Endothelial cell (in vitro differentiated cells): ENCODE measurements at regions not wholly inside any gene's neighbourhood (a gene's known extent, or its start where the extent isn't known, plus 50 kb on each side); places are given as distances from the start of the nearest gene placed in this dataset.

Experiments used
- DNase-seq: peaks from one replicate; pipeline ENCODE4 v3.0.0; 2021; ENCODE audit warnings: low spot score
- H3K27ac Mint-ChIP-seq: one replicate; pipeline ENCODE4 v1.8.0; 2021; ENCODE audit warnings: mixed read lengths, inconsistent platforms; ENCODE audit not compliant: unreplicated experiment
- H3K27me3 Mint-ChIP-seq: one replicate; pipeline ENCODE4 v1.8.0; 2021; ENCODE audit warnings: mild to moderate bottlenecking, moderate library complexity, mixed read lengths, inconsistent platforms; ENCODE audit not compliant: unreplicated experiment
- H3K36me3 Mint-ChIP-seq: one replicate; pipeline ENCODE4 v1.8.0; 2021; ENCODE audit warnings: mild to moderate bottlenecking, low read depth, mixed read lengths, inconsistent platforms; ENCODE audit not compliant: unreplicated experiment
- H3K4me1 Mint-ChIP-seq: one replicate; pipeline ENCODE4 v1.8.0; 2021; ENCODE audit warnings: mild to moderate bottlenecking, mixed read lengths, inconsistent platforms; ENCODE audit not compliant: unreplicated experiment
- H3K4me3 Mint-ChIP-seq: one replicate; pipeline ENCODE4 v1.8.0; 2021; ENCODE audit warnings: mild to moderate bottlenecking, mixed read lengths, inconsistent platforms; ENCODE audit not compliant: unreplicated experiment
- H3K9me3 Mint-ChIP-seq: one replicate; pipeline ENCODE4 v1.8.0; 2021; ENCODE audit warnings: mixed read lengths, inconsistent platforms; ENCODE audit not compliant: unreplicated experiment
- TF ChIP-seq, protein P1 (sequence below): fragments of 200-600 bp; sonication (generic); IDR thresholded peaks from one replicate; pipeline ENCODE4 v1.5.0; 2021; ENCODE audit warnings: antibody characterized with exemption; ENCODE audit not compliant: unreplicated experiment

DNA sequence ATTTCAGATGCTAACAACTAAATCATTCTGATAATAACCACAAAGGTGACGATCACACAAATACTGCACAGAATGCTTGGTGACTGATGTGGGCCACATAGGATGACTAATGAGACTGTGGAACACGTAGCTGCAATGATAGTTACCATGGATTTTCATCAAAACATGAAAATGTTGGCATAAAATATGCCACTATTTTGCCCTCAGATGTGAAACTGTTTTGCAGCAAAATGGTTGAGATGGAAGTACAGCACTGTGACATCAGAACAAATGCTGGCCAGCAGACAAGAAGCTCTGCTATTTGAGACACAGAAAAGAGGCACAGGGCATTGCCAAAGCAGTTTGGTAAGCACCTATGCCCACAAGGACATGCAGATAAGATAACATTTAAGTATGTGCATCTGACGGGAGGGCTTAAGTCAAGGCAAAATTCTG, 83.8 kb downstream of the NIBAN1 start:
- no peak overlapping the region for H3K27ac Mint-ChIP-seq
- H3K9me3 Mint-ChIP-seq, result no peaks in the 10 kb centered on the region
- TF ChIP-seq, protein P1, sequence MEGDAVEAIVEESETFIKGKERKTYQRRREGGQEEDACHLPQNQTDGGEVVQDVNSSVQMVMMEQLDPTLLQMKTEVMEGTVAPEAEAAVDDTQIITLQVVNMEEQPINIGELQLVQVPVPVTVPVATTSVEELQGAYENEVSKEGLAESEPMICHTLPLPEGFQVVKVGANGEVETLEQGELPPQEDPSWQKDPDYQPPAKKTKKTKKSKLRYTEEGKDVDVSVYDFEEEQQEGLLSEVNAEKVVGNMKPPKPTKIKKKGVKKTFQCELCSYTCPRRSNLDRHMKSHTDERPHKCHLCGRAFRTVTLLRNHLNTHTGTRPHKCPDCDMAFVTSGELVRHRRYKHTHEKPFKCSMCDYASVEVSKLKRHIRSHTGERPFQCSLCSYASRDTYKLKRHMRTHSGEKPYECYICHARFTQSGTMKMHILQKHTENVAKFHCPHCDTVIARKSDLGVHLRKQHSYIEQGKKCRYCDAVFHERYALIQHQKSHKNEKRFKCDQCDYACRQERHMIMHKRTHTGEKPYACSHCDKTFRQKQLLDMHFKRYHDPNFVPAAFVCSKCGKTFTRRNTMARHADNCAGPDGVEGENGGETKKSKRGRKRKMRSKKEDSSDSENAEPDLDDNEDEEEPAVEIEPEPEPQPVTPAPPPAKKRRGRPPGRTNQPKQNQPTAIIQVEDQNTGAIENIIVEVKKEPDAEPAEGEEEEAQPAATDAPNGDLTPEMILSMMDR, result no peak
- peaks cover 5% of the 10 kb centered on the region for H3K27me3 Mint-ChIP-seq
- no peaks in the 10 kb centered on the region for H3K36me3 Mint-ChIP-seq
- H3K4me3 Mint-ChIP-seq, result no peak overlapping the region
- DNase-seq, result no peak
- peaks cover 9% of the 10 kb centered on the region for H3K4me1 Mint-ChIP-seq

DNA sequence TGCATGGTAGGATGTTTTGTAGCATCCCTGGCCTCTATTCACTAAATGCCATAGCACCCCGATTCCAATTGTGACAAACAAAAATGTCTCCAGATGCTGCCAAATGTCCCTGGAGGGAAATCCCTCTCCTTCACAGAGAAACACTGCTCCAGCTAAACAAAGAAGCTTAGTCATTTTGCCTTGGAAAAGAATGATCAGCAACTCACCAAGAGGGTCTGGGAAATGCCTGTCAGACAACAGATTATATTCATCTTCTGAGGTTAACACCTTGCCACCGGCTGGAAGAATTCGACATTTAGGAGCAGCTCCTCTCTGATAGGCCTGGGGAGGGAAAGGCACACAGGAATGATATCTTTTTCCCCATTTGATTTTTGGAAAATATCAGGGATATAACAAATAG, 84.4 kb downstream of the NIBAN1 start:
- Mint-ChIP-seq H3K4me1 (peaks cover 9% of the 10 kb centered on the region), H3K9me3 (no peaks in the 10 kb centered on the region), H3K36me3 (no peaks in the 10 kb centered on the region), H3K27ac (no peak overlapping the region), H3K4me3 (no peak overlapping the region), H3K27me3 (peaks cover 7% of the 10 kb centered on the region)
- DNase-seq, result no peak
- TF ChIP-seq, protein P1, result no peak

DNA sequence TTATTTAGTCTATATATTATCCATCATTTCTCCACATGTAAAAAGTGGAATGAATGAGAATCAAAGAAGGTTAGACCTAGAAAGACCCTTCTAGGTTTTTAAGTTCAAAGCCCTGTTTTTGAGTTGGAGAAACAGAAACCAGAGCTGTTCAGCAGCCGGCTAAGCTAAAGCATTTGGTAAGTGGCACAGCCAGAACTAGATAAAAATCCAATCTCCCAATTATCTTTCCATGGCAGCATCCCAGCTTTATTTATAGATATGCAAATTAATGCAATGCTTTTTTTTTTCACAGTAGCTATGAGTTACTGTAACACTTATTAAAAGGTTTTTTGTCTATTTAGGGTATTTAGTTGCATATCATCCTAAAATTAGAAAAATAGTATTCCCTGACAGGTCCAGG, 85.1 kb downstream of the NIBAN1 start:
- no peaks in the 10 kb centered on the region for H3K9me3 Mint-ChIP-seq
- H3K4me1 Mint-ChIP-seq, result peaks cover 4% of the 10 kb centered on the region
- H3K4me3 Mint-ChIP-seq, result no peak overlapping the region

DNA sequence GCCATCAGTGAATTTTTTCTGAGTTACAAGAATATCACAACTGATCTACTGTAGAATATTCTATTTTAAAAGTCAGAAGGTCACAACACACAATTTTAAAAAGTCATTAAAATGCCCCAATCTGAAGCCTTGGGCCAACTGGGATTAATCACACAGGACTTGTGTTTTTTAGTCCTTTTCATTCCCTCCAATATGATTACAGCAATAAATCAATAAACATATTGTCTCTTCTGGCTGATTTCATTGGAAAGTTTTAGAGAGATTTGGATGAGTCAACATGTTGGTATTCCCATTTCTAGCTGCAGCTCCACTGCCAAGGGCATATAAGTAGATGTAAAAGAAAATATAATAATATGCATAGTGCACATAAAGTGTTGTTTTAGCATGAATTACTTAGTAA, 85.8 kb downstream of the NIBAN1 start:
- H3K27ac Mint-ChIP-seq, result no peak overlapping the region
- no peaks in the 10 kb centered on the region for H3K4me1 Mint-ChIP-seq
- peaks cover 7% of the 10 kb centered on the region for H3K27me3 Mint-ChIP-seq
- H3K4me3 Mint-ChIP-seq, result no peak overlapping the region
- TF ChIP-seq, protein P1, result no peak
- no peaks in the 10 kb centered on the region for H3K36me3 Mint-ChIP-seq
- H3K9me3 Mint-ChIP-seq, result no peaks in the 10 kb centered on the region
- no peak for DNase-seq

More for the DNA sequence above, 85.1 kb downstream of the NIBAN1 start:
- H3K36me3 Mint-ChIP-seq, result no peaks in the 10 kb centered on the region
- TF ChIP-seq, protein P1, result no peak
- peaks cover 7% of the 10 kb centered on the region for H3K27me3 Mint-ChIP-seq
- no peak overlapping the region for H3K27ac Mint-ChIP-seq
- no peak for DNase-seq

DNA sequence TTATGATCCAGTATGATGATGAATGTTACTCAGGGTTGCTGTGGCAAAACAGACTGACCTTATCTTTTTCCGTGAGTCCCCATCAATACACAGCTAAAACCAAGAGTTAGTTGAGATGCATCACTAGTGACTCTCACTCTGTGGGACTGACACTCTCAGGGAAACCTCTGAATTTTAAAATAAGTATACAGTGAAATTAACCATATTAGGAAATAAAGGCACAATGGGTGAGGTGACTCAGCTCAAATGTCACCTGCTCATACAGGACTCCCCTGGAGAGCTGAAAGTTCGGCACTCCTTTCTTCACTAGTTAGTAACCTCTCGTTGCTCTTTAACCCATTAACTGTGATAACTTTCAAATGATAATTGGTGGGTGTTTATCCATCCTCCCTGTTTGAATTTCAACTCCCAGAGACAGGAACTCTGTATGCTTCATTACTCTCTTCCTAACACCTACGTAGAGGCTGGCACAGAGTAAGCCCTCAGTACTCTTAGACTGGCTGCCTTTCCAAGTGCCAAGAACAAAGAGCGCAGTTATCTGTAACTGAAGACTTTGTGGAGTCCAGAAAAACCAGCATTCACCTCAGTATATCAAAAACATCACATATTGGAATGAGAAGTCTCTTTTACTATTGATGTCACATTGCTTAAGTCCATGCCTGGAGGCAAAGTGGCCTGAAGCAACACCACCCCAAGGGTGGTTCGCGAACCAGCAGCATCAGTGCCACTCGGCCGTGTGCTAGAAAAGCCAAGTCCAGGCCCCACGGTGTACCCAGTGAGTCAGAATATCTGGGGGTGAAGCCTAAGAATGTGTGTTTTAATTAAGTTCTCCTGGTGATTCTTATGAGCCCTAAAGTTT, 91.1 kb downstream of the NIBAN1 start:
- Mint-ChIP-seq H3K4me3 (no peak overlapping the region), H3K36me3 (no peaks in the 10 kb centered on the region), H3K4me1 (peaks cover 25% of the 10 kb centered on the region), H3K27ac (no peak overlapping the region), H3K9me3 (no peaks in the 10 kb centered on the region), H3K27me3 (peaks cover 11% of the 10 kb centered on the region)
- TF ChIP-seq, protein P1, result no peak
- no peak for DNase-seq
